ENCODE measurements at regions not wholly inside any gene's neighbourhood (a gene's known extent, or its start where the extent isn't known, plus 50 kb on each side); places are given as distances from the start of the nearest gene placed in this dataset.

DNA sequence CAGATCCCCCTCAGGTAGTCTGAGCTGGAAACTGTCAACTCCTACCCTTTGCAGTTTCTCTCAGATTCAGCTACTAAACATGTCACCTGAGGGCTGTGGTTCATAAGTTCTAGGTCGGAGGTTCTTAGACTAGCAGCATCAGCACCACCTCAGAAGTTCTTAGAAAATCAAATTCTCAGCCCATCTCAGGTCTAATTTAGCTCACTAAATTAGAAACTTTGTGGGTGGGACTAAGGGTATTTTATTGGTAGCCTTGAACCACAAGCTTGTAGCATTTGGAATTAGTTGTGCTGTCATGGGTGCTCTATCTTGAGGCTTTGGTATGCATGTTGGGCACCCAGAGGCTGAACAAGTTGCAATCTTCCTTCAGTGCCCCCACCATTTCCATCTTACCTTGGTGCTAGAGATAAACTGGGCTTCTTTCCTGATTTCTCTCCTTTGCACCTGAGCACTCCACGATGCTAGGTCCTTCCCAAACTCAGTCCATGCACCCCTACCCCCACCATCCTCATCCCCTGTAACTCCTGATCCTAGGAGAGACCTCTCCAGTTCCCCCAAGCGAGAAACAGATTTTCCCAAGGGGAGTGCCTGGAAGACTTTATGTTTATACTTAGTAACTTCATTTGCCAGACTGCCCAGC, 54.2 kb downstream of the S1PR1 start:
- no peak for DNase-seq (ENCODE audit: low read depth)

DNA sequence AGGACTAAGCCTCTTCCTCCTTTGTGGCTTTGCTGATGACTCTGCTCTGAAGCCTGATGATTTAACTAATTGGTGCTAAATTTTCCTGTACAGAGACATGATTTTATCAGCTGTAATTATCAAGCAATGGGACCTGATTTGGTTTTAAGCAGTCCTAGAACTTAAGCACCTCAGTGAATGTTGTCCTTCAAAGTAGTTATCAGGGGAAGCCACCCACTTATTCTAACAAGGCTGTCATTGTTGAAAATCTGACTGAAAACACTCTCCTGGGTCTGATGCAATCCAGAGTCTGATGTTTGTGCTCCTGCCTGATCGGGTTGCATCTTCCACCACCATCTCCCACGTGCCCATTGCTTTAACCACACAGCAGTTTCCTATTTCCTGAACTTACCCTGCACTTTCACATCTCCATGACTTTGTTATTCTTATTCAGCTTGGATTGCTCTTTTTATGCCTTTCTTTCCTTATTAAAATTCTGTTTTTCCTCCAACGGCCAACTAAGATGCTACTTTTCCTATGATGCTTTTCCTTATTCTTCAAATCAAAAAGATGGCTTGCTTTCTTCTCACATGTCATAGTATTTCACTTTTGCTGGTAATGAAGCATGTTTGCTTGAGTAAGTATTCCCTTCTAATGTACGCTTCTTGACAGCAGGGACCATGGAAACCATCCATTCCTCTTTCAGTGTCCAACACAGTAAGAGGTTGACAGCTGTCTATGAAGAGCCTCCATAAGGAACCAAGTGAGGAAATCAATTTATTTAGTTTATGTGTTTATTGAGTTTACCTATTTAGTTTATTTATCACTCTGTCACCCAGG, 55.0 kb downstream of the S1PR1 start:
- no peak for DNase-seq (ENCODE audit: low read depth)

DNA sequence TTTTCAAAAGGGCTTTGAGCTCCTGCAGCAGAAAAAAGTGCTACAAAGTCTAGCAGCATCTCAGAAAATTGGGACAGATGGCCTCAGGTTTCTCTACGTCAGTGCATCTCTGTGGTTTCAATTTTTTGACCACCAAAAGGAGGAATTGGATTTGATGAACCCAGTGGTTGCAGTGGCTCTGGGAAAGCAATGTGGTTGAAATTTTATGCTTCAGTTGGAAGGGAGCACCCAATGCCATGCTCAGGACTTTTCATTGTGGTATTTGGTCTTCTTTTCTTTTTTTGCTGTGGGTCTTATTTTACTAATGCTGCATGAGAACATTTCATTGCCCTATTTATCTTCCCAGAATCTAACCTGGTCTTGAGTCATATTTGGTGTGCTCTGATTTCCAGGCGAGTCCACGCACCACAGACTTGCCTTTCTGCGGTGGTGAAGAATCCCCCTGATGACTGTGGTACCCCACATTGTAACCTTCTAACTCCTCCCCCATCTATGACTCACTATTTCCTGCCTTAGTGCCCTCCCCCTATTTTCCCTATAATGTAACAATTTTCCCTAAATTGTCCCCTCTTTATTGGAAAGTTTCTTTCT, 56.7 kb downstream of the S1PR1 start:
- DNase-seq (ENCODE audit: low read depth), result no peak

DNA sequence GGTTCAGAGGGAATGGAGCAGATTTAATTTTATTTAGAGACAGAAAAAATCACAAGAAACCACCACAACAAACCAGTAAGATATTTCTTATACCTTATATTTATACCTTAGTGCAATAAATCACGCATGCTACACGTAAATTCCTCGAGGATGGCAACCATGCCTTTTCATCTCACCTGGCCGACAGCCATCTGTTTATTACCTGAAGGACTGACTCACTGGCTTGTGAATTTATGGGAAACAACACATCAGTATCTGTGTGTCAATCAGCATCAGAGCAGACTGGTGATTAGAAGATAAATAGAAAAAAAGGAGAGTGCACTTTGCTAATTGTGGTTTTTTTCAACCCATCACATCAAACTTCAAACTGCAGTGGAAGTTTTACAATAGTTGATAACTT, 58.4 kb downstream of the S1PR1 start:
- no peak for DNase-seq (ENCODE audit: low read depth)

DNA sequence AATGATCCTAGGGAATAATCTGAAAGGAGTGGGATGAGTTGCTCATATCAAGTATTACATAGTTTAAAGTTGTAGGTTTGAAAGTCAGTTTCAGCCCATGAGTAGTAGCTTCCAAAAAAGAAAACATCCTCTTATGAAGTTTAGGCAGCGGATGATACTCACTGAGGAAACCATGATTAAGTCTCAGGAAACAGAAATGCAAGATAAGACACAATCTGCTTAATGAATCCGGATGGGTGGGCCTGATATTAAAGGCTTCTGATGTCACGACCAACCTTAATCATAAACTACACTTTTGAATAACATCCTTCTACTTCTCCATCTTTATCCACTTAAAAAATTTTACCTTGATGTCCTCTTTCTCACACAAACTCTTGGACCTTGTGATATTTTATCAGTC, 61.8 kb downstream of the S1PR1 start:
- DNase-seq (ENCODE audit: low read depth), result no peak

DNA sequence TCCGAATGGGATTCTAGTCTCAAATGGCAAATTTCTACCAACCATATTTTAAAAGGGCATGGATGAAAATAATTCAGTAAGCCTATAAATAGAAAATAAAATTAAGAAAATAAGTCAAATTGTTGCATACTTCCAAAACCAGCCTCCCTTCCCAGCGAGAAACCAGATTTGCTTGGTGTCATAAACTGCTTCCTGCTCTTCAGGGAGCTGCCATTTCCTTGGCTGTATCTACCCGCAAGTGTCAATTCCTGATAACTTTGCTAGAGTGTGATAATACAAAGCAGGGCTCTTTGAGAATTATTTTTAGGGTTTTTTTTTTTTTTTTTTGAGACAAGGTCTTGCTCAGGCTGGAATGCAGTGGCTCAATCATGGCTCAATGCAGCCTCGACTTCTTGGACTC, 62.3 kb downstream of the S1PR1 start:
- no peak for DNase-seq (ENCODE audit: low read depth)

DNA sequence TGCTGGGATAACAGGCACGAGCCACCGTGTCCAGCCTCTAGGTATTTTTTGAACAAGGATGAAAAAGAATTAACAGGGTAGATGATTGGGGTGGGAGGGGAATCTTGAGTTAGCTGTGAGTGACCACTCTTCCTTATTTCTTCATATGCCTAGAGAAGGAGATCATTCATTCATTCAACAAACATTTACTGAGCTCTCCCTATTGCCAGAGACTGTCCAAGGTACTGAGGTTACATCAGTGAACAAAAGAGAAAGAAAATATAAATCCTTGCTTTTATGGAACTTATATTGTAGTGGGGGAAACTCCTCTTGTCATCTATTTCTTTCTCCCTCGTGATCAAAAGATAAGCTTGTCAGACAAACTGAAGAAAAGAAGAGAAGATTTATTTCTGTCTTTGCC, 62.9 kb downstream of the S1PR1 start:
- DNase-seq (ENCODE audit: low read depth), result no peak

DNA sequence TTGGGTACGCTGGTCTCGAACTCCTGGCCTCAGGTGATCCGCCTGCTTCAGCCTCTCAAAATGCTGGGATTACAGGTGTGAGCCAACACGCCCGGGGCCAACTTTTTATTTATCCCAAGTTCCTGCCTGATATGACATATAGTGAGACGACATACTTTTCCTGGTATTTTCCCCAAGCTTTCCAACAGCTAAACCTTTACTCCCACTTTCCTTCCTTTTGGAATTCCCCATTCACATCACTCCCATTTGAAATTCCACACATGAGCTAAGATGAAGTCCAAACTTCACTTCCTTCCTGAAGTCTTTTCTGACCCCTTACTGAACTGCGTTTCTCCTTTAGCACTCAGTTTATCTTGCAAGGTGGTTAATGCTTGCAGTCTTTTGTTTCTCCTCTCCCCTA, 64.1 kb downstream of the S1PR1 start:
- no peak for DNase-seq (ENCODE audit: low read depth)

DNA sequence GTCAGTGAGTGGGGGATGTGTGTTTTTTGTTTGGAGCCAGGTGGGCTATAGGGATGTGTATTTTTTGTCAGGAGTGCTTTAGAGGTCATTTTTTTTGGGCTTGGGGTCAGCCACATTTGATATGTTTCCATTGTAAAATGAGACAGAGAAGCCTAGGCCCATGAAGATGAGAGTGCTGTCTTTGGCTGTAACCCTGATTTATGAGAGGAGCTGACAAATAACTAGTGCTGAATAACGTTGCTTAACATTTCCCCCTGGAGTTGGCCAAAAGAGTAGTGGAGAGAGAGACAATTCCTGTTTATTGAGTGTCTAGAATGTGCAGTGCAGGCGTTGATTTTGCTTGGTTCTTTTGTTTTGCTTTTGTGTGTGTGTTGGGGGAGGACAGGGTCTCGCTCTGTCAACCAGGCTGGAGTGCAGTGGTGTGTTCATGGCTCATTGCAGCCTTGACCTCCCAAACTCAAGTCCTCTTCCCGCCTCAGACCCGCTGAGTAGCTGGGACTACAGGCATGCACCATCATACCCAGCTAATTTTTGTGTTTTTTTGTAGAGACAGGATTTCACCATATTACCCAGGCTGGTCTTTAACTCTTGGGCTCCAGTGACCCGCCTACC, 64.7 kb downstream of the S1PR1 start:
- no peak for DNase-seq (ENCODE audit: low read depth)

DNA sequence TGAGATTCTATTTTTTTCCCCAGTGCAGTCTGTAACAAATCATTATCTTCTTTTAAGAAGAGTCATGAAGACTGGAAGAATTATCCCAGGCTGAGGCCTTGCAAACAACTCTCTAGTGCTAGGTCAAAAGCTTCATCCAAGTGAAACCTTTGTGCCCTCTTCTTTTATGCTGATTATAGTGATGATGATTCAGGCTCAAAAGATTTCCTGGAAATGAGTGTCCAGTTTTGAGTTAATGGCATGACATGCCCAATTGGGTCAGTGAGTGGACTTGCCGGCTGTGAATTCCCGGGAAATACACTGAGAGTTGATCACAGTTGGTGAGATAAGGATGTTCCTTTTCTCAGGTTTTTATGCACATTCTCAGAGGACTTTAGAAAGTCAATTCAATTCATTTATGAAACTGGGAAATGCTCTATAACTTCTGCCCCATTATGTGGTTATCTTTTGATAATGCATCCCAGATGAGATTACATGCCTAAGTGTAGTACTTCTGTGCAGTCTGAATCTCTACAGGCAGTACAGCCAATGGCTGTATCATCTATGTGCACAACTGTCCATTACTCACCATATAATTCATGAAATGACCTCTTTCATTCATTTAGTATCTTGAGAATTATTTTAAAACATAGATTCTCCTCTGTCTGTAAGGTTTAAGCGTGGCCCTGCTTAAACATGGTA, 66.2 kb downstream of the S1PR1 start:
- DNase-seq (ENCODE audit: low read depth), result no peak

DNA sequence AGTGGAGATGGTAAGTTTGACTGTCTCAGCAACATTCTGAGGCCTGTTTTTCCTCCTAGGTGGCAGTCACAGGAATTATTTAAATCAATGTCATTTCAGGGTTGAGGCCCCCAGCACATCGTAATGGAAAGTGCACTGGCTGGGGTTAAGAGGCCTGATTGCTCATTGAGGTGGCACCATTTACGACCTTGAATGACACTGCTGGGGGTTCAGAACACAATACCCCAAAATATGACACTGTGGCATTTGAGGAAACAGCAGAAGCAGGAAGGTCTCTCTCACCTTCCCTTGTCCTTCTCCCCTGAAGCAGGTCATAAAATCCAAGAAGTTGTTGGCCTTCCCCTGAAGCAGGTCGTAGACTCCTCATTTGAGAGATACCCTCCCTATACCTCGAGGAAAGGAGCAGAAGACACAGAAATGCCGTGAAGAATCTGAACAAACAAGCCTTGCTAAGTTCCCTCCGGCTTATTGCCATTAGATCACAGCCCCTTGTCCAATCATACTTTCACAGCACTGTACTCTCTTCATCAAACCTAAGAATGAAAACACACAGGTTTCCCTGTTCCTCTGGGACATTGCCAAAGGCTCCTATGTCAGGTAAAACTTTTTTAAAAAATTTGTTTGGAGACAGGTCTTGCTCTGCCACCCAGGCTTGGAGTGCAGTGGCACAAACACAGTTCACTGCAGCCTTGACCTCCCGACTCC, 71.3 kb downstream of the S1PR1 start:
- DNase-seq (ENCODE audit: low read depth), result no peak

DNA sequence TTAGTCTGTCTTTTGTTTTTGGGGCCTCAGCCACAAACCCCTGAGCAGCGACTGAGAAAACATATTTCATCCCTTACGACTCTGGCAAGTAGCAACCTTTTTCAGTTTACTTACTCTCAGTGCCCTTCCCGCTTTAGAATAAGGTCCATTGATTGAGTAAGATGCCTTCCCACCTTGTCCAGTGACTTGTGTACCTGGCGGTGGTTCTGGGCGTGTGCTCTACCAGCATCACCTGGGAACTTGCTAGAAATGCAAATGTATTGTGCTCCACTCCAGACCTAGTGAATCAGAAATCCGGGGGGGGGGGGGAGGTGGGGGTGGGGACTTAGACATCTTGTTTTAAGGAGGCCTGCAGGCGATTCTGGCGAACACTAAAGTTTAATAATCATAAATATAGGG, 72.1 kb downstream of the S1PR1 start:
- DNase-seq (ENCODE audit: low read depth), result no peak

DNA sequence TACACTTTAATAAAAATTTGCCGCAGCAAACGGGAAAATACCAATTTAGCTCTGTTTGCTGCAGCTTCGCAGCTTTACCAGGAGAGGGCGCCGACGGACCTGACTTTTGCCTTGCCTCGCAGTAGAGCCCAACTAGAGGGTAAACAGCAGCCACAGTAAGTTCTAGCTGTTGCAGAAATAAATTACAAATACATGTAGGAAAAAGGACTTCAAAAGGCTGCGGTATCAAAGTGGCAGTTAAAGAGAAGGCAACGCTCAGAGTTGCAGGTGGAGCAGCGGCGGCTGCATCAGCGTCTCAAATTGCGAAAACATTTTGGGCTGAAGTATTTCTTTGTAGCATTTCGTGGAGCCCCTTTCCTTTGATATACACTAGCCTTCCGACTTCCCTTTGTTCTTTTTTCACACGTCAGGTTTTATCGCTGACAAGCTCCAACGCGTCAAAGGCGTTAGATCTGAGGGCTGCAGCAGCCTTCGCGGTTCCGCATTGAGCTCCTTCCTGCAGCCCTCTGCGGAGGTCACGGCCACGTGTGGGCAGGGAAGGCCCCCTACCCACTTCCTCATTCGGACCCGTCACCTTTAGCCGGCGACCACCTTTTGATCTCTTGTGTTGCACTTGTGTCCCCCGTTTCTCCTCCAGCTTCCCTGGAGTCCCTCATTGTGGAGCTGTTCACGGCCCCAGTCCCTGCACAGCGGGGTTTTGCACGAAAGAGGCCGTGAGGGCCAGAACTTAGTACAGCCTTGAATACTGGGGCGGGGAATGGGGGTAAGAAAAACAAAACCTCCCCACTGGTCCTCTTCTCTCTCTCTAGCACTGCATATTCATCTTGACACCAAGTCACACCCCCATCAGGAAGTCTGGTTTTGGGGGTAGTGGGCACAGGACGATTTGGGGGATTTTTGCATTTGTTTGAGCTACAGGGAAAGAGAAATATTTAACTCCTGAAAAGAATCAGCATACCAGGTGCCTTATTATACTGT, 72.8 kb downstream of the S1PR1 start:
- peak; percentile 56 for DNase-seq (ENCODE audit: low read depth)

DNA sequence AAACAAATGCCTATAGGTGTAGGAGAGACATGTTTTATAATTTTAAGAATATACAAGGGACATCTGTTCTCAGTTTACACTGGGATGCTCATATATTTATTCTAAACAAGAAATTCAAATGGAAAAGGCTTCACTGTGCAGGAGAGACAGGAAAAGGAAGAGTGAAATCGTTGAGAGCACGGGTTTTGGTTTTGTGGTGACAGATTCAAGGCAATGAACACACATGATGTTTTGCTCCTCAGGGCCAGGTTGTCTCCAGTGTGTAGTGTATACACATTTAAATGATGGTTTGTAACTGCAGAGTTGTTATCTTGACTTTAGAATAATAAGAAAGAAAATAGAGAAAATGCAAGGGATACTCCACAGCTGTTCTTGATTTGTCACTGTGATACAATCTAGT, 73.7 kb downstream of the S1PR1 start:
- no peak for DNase-seq (ENCODE audit: low read depth)

DNA sequence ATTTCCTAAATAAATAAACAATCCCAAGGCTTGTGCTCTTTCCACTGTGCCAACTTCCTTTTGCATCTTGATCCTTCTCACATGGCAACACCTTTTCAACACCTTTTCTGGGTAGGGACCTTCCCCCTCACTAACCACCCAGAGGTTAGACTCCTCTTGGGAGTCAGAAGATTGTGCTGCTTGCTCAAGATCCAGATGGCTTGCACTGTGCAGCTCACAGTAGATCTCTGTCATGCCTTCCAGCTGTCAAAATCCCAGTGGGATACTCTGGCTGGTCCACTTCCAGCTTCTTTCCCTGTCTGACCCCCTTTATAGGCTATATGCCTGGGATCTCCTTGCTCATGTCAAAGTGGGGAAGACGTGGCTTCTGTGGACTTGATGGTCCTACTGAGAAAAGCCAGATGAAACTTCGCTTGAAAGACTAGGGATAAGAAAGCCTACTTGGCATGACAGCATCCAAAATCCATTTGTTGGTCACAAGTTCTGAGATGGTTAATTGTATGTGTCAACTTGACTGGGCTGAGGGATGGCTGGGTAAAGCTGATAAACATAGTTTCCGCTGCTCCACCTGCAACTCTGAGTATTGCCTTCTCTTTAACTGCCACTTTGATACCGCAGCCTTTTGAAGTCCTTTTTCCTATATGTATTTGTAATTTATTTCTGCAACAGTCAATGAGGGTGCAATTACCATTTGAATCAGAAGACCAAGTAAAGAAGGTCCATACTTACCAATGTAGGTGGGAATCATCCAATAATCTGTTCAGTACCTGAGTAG, 74.5 kb downstream of the S1PR1 start:
- no peak for DNase-seq (ENCODE audit: low read depth)

DNA sequence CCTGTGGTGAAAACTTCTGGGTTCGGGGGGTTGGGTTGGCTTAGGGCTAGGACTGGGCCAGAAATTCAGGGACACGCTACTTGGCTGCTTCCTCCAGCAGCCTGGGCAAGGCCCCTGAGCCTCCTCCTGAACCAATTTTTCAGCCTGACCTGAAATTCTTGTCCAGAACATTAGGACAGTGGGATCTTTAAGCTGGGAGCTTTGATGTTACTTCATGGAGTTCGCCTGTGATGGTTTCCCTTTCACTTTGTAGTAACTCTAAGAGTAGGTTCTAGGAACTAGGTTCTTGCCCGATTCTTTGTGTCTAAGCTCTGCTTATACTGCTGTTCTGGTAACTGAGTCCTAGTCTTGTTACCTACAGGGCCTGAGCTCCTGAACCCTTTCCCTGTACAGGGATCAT, 75.3 kb downstream of the S1PR1 start:
- DNase-seq (ENCODE audit: low read depth), result no peak

DNA sequence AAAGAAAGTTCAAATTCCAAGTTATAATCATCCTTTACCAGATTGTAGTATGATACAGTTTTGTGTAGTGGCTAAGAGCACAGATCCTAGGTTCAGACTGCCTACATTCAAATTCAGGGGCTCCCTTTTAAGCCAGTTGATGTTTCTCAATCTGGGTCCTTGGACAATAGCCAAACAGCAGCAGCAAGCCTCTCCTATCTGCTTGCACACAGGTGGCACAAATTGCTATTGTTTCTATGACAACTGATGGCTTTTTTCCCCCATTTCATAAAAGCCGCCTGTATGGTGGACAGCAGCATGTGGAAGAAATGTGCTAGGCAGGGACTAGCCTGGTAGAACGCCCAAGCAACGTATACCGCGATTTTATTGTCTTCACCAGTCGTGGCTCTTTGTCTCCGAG, 76.5 kb downstream of the S1PR1 start:
- DNase-seq (ENCODE audit: low read depth), result no peak

DNA sequence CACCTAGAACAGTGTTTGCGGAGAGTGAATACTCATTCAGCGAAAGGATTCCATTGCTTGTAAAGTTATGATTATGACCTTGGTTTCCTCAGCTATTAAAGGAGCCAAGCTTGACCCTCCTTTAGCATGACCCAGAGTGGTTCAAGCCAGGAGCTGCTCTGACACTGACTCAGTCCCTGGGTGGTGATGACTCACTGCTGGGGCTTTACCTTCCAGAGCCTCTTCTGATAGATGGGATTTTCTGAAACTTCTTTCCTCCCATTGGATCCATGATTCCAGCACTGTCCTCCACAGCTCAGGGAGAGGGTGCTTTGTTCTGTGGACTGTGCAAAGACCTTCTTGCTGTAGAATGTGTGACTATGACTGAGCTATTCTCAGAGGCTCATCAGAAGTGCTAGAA, 77.4 kb downstream of the S1PR1 start:
- no peak for DNase-seq (ENCODE audit: low read depth)

DNA sequence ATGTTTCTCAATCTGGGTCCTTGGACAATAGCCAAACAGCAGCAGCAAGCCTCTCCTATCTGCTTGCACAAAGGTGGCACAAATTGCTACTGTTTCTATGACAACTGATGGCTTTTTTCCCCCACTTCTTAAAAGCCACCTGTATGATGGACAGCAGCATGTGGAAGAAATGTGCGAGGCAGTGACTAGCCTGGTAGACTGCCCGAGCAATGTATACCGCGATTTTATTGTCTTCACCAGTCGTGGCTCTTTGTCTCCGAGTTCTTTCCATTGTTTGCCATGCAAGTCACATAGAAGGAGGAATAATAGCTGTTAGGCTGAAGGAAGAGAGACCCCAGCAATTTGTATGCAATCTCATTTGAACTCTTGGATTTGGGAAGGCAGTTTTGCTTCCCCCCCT, 79.4 kb downstream of the S1PR1 start:
- no peak for DNase-seq (ENCODE audit: low read depth)

DNA sequence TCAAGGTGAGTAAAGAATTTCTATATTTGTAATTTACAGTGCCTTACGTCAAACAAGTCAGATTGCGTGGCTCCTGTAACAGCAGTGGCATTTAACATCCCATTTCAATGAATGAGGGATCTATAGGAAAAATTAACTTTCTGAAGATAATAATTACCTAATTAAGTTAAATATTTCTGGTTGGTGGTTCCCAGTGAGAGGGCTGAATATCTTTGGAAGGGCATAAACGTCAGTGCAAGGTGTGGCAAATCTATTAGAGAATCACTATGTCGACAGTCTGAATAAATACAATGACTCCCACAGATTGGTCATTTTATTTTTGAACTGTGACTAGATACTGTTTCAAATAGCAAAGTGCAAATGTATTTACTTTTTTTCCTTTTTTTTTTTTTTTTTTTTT, 80.0 kb downstream of the S1PR1 start:
- no peak for DNase-seq (ENCODE audit: low read depth)
